ENCODE measurements at regions not wholly inside any gene's neighbourhood (a gene's known extent, or its start where the extent isn't known, plus 50 kb on each side); places are given as distances from the start of the nearest gene placed in this dataset.
"Not testable (repeated sequence)": the region's sequence is repeated elsewhere in the genome, so short reads cannot be mapped to it uniquely, and the experiment has no call there.

DNA sequence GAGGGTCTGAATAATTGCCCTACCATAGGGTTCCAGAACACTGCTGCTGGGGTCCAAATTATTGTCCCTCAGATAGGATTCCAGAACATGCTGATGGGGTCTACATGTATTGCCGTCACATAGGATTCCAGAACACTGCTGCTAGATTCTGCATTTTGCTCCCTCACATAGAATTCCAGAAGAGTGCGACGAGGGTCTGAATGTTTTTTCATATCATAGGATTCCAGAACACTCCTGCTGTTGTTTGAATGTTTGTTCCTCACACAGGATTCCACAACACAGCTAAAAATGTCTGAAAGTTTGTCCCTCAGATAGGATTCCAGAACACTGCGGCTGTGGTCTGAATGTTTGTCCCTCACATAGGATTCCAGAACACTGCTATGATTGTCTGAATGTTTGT is 198.1 kb downstream of the FOXD4L6 start:
- not testable (repeated sequence) for DNase-seq (ENCODE audit: low spot score)

DNA sequence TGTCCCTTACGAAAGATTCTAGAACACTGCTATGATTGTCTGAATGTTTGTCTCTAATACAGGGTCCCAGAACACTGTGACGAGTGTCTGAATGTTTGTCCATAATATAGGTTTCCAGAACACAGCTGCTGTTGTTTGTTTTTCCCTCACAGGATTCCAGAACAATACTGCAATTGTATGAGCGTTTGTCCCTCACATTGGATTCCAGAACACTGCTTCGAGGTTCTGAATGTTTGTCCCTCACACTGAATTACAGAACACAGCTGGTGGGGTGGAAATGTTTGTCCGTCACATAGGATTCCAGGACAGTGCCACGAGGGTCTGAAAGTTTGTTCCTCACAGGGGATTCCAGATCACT is 199.0 kb downstream of the FOXD4L6 start:
- DNase-seq (ENCODE audit: low spot score) = not testable (repeated sequence)

DNA sequence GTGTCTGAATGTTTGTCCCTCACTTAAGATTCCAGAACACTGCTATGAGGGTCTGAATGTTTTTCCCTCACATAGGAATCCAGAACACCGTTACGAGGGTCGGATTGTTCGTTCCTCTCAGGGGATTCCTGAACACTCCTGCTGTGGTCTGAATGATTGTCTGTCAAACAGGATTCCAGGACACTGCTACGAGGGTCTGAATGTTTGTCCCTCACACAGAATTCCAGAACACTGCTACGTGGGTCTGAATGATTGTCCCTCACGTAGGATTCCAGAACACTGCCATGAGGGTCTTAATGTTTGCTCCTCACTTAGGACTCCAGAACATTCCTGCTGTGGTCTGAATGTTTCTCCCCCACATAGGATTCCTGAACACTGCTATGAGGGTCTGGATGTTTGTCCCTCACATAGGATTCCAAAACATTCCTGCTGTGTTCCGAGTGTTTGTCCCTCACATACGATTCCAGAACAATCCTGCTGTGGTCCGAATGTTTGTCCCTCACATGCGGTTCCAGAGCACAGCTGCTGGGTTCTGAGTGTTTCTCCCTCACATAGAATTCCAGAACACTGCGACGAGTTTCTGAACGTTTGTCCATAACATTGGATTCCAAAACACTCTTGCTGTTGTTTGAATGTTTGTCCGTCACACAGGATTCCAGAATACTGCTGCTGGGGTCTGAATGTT is 199.5 kb downstream of the FOXD4L6 start:
- no peak for DNase-seq (ENCODE audit: low spot score)

DNA sequence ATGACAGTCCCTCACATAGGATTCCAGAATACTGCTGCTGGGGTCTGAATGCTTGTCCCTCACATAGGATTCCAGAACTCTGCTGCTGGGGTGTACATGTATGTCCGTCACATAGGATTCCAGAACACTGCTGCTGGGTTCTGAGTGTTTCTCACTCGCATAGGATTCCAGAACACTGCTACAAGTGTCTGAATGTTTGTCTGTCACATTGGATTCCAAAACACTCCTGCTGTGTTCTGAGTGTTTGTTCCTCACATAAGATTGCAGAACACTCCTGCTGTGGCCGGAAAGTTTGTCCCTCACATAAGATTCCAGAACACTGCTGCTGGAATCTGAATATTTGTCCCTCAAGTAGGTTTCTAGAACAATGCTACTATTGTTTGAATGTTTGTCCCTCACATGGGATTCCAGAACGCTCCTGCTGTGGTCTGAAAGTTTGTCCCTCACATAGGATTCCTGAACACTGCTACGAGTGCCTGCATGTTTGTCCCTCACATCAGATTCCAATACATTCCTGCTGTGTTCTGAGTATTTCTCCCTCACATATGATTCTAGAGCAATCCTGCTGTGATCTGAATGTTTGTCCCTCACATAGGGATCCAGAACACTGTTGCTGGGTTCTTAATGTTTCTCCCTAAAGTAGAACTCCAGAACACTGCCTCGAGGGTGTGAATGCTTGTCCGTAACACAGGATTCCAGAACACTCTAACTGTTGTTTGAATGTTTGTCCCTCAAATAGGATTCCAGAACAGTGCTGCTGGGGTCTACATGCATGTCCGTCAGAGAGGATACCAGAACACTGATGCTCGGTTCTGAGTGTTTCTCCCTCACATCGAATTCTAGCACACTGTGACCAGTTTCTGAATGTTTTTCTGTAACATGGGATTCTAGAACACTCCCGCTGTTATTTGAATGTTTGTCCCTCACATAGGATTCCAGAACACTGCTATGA is 200.4 kb downstream of the FOXD4L6 start:
- no peak for DNase-seq (ENCODE audit: low spot score)

DNA sequence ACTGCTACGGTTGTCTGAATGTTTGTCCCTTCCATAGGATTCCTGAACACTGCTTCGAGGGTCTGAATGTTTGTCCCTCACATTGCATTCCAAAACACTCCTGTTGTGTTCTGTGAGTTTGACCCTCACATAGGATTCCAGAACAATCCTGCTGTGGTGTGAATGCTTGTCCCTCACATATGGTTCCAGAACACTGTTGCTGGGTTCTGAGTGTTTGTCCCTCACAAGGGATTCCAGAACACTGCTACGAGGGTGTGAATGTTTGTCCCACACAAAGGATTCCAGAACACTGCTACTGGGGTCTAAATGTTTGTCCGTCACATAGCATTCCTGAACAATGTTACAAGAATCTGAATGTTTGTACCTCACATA is 201.2 kb downstream of the FOXD4L6 start:
- DNase-seq (ENCODE audit: low spot score) = no peak

DNA sequence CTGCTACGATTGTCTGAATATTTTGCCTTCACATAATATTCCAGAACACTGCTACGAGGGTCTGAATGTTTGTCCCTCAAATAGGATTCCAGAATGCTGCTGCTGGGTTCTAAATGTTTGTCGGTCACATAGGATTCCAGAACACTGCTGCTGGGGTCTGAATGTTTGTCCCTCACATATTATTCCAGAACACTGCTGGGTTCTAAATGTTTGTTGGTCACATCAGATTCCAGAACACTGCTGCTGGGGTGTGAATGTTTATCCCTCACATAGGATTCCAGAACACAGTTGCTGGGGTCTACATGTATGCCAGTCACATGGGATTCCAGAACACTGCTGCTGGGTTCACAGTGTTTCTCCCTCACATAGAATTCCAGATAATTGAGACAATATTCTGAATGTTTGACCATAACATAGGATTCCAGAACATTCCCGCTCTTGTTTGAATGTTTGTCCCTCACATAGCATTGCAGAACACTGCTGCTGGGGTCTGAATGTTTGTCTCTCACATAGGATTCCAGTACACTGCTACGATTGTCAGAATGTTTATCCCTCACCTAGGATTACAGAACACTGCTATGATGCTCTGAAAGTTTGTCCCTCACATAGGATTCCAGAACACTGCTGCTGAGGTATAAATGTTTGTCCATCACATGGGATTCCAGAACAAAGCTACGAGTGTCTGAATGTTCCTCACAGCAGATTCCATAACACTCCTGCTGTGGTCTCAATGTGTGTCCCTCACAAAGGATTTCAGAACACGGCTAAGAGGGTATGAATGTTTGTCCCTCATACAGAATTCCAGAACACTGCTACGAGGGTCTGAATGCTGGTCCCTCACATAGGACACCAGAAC is 201.8 kb downstream of the FOXD4L6 start:
- no peak for DNase-seq (ENCODE audit: low spot score)

DNA sequence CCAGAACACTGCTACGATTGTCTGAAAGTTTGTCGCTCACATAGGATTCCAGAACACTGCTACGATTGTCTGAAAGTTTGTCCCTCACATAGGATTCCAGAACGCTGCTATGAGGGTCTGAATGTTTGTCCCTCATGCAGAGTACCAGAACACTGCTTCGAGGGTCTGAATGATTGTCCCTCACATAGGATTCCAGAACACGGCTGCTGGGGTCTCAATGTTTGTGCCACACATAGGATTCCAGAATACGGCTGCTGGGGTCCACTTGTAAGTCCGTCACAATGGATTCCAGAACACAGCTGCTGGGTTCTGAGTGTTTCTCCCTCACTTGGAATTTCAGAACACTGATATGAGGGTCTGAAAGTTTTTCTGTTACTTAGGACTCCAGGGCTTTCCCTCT is 203.3 kb downstream of the FOXD4L6 start:
- DNase-seq (ENCODE audit: low spot score) = no peak

DNA sequence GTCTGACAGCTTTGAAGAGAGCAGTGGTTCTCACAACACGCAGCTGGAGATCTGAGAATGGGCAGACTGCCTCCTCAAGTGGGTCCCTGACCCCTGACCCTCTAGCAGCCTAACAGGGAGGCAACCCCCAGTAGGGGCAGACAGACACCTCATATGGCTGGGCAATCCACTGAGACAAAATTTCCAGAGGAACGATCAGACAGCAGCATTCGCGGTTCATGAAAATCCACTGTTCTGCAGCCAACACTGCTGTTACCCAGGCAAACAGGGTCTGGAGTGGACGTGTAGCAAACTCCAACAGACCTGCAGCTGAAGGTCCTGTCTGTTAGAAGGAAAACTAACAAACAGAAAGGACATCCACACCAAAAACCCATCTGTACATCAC is 212.1 kb downstream of the FOXD4L6 start:
- not testable (repeated sequence) for DNase-seq (ENCODE audit: low spot score)

DNA sequence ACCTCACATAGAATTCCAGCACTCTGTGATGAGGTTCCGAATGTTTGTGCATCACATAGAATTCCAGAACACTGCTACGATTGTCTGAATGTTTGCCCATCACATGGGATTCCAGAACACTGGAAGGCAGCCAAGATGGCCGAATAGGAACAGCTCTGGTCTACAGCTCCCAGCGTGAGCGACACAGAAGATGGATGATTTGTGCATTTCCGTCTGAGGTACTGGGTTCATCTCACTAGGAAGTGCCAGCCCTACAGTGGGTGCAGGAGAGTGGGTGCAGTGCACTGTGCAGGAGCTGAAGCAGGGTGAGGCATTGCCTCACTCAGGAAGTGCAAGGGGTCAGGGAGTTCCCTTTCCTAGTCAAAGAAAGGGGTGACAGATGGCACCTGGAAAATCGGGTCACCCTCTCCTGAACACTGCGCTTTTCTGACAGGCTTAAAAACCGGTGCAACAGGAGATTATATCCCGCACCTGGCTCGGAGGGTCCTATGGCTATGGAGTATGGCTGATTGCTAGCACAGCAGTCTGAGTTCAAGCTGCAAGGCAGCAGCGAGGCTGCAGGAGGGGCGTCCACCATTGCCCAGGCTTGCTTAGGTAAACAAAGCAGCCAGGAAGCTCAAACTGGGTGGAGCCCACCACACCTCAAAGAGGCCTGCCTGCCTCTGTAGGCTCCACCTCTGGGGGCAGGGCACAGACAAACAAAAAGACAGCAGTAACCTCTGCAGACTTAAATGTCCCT is 212.7 kb downstream of the FOXD4L6 start:
- DNase-seq (ENCODE audit: low spot score) = not testable (repeated sequence)

DNA sequence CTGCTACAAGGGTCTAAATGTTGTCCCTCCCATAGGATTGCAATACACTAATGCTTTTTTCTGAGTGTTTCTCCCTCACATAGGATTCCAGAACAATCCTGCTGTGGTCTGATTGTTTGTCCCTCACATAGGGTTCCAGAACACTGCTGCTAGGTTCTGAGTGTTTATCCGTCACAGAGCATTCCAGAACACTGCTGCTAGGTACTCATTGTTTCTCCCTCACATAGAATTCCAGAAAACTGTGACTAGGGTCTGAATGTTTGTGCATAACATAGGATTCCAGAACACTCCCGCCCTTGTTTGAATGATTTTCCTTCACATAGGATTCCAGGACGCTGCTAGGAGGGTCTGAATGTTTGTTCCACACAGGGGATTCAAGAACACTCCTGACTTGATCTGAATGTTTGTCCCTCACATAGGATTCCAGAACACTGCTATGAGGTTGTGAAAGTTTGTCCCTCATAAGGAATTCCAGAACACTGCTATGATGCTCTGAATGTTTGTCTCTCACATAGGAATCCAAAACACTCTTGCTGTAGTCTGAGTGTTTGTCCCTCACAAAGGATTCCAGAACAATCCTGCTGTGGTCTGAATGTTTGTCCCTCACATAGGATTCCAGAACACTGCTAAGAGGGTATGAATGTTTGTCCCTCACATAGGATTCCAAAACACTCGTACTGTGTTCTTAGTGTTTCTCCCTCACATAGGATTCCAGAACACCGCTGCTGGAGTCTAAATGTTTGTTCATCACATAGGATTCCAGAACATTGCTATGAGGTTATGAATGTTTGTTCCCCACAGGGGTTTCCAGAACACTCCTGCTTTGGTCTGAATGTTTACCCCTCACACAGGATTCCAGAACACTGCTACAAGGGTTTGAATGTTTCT is 213.5 kb downstream of the FOXD4L6 start:
- DNase-seq (ENCODE audit: low spot score) = no peak

DNA sequence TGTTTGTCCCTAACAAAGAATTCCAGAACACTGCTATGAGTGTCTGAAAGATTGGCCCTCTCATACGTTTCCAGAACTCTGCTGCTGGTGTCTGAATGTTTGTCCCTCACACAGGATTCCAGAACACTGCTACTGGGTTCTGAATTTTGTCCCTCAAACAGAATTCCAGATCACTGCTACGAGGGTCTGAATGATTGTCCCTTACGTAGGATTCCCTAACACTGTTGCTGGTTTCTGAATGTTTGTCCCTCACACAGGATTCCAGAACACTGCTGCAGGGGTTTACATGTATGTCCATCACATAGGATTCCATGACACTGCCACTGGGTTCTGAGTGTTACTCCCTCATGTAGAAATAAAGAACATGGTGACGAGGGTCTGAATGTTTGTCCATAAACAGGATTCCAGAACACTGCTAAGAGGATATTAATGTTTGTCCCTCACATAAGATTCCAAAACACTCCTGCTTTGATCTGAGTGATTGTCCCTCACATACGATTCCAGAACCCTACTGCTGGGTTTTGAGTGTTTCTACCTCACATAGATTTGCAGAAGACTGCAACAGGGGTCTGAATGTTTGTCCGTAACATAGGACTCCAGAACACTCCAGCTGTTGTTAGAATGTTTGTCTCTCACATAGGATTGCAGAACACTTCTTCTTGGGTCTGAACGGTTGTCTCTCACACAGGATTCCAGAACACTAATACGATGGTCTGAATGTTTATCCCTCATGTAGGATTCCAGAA is 214.4 kb downstream of the FOXD4L6 start:
- DNase-seq (ENCODE audit: low spot score) = peak; percentile 6

DNA sequence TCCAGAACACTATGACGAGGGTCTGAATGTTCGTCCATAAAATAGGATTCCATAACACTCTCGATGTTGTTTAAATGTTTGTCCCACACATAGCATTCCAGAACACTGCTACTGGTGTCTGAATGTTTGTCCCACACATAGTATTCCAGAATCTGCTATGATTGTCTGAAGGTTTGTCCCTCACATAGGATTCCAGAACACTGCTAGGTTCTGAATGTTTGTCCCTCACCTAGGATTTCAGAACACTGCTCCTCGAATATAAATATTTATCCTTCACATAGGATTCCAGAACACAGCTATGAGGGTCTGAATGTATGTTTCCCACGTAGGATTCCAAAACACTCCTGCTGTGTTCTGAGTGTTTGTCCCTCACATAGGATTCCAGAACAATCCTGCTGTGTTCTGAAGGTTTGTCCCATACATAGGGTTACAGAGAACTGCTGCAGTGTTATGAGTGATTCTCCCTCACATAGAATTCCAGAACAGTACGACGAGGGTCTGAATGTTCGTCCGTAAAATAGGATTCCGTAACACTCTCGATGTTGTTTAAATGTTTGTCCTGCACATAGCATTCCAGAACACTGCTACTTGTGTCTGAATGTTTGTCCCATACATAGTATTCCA is 215.3 kb downstream of the FOXD4L6 start:
- no peak for DNase-seq (ENCODE audit: low spot score)

DNA sequence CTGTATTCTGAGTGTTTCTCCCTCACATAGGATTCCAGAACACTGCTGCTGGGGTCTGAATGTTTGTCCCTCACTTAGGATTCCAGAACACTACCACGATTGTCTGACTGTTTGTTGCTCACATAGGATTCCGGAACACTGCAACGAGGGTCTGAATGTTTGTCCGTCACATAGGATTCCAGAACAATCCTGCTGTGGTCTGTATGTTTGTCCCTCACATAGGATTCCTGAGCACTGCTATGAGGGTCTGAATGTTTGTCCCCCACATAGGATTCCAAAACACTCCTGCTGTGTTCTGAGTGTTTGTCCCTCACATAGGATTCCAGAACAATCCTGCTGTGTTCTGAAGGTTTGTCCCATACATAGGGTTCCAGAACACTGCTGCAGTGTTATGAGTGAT is 215.8 kb downstream of the FOXD4L6 start:
- DNase-seq (ENCODE audit: low spot score) = not testable (repeated sequence)

DNA sequence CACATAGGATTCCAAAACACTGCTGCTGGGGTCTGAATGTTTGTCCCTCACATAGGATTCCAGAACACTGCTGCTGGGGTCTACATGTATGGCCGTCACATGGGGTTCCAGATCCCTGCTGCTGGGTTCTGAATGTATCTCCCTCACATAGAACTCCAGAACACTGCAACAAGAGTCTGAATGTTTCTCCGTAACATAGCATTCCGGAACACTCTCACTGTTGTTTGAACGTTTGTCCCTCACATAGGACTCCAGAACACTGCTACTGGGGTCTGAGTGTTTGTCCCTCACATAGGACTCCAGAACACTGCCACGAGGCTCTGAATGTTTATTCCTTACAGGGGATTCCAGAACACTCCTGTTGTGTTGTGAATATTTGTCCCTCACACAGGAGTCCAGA is 216.8 kb downstream of the FOXD4L6 start:
- DNase-seq (ENCODE audit: low spot score) = no peak

DNA sequence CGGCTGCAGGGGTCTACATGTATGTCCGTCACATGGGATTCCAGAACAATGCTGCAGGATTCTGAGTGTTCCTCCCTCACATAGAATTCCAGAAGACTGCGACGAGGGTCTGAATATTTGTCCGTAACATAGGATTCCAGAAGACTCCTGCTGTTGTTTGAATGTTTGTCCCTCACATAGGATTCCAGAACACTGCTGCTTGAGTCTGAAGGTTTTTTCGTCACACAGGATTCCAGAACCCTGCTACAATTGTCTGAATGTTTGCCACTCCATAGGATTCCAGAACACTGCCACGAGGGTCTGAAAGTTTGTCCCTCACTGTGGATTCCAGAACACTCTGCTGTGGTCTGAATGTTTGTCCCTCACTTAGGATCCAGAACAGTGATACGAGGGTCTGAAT is 217.5 kb downstream of the FOXD4L6 start:
- DNase-seq (ENCODE audit: low spot score) = not testable (repeated sequence)

DNA sequence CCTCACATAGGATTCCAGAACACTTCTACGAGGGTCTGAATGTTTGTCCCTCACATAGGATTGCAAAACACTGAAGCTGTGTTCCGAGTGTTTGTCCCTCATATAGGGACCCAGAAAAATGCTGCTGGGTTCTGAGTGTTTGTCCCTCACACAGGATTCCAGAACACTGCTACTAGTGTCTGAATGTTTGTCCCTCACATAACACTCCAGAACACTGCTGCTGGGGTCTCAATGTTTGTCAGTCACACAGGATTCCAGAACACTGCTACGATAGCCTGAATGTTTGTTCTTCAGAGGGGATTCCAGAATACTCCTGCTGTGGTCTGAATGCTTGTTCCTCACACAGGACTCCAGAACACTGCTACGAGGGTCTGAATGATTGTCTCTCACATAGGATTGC is 218.7 kb downstream of the FOXD4L6 start:
- DNase-seq (ENCODE audit: low spot score) = no peak

DNA sequence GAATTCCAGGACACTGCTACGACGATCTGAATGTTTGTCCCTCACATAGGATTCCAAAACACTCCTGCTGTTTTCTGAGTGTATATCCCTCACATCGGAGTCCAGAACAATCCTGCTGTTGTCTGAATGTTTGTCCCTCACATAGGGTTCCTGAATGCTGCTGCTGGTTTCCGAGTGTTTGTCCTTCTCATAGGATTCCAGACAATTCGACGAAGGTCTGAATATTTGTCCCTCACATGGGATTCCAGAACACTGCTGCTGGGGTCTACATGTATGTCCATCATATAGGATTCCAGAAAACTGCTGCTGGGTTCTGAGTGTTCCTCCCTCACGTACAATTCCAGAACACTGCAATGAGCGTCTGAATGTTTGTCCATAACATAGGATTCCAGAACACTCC is 219.4 kb downstream of the FOXD4L6 start:
- DNase-seq (ENCODE audit: low spot score) = not testable (repeated sequence)

DNA sequence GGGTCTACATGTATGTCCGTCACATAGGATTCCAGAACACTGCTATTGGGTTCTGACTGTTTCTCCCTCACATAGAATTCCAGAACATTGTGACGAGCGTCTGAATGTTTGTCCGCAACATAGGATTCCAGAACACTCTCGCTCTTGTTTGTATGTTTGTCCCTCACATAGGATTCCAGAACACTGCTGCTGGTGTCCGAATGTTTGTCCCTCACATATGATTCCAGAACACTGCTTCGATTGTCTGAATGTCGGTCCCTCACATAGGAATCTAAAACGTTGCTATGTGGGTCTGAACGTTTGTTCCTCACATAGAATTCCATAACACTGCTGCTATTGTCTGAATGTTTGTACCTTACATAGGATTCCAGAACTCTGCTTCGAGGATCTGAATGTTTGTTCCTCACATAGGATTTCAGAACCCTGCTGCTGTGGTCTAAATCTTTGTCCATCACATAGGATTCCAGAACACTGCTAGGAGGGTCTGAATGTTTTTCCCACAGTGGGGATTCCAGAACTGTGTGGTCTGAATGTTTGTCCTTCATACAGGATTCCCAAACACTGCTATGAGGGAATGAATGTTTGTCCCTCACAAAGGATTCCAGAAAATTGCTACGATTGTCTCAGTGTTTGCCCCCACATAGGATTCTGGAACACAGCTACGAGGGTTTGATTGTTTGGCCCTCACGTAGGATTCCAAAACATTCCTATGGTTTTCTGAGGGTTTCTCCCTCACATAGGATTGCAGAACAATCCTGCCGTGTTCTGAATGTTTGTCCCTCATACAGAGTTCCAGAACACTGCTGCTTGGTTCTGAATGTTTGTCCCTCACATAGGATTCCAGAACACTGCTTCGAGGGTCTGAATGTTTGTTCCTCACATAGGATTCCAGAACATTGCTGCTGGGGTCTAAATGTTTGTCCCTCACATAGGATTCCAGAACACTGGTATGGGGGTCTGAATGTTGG is 220.5 kb downstream of the FOXD4L6 start:
- no peak for DNase-seq (ENCODE audit: low spot score)
